ENCODE measurements at regions not wholly inside any gene's neighbourhood (a gene's known extent, or its start where the extent isn't known, plus 50 kb on each side); places are given as distances from the start of the nearest gene placed in this dataset.

GRCh38 chr22:48800886-48801607, 1026.6 kb downstream of the BRD1 start:
- ChIA-PET POLR2A (no interaction called here), CTCF (no interaction called here)
- no peak overlapping the region for H3K27ac ChIP-seq (ENCODE audit: extremely low read depth, low read depth, low read length)
- no peaks in the 10 kb centered on the region for H3K36me3 ChIP-seq (ENCODE audit: control insufficient read depth in 2 of 2, insufficient read depth in 1 of 2, low read length in 2 of 2)
- H3K4me3 ChIP-seq (ENCODE audit: low read depth, low read length), result no peak overlapping the region
- no peaks in the 10 kb centered on the region for H3K4me1 ChIP-seq (ENCODE audit: control insufficient read depth, insufficient read depth, low read length)
- TF ChIP-seq GLI4 (tag by site-specific recombination; IDR thresholded peaks at IDR 0.05), result no peak
- TF ChIP-seq ZNF274 (IDR thresholded peaks at IDR 0.05; ENCODE audit: low read length), result no peak
- TF ChIP-seq ZNF274 (tag by site-specific recombination; IDR thresholded peaks at IDR 0.05; ENCODE audit: borderline replicate concordance), result no peak
- TF ChIP-seq ZSCAN5A (tag by site-specific recombination; IDR thresholded peaks at IDR 0.05), result no peak
- TF ChIP-seq ZNF214 (tag by site-specific recombination; IDR thresholded peaks at IDR 0.05; ENCODE audit: borderline replicate concordance), result no peak
- no peak for TF ChIP-seq PRDM2 (tag by site-specific recombination; IDR thresholded peaks at IDR 0.05; ENCODE audit: borderline replicate concordance)
- TF ChIP-seq ZNF580 (tag by site-specific recombination; IDR thresholded peaks at IDR 0.05), result no peak
- TF ChIP-seq ZNF677 (tag by site-specific recombination; IDR thresholded peaks at IDR 0.05), result no peak
- no peak for TF ChIP-seq OVOL3 (tag by site-specific recombination; IDR thresholded peaks at IDR 0.05)
- no peak for TF ChIP-seq ZNF391 (tag by site-specific recombination; IDR thresholded peaks at IDR 0.05; ENCODE audit: borderline replicate concordance, low read depth)
- TF ChIP-seq ZIC2 (tag by site-specific recombination; IDR thresholded peaks at IDR 0.05), result no peak
- TF ChIP-seq ZNF488 (tag by site-specific recombination; IDR thresholded peaks at IDR 0.05), result no peak
- TF ChIP-seq MYNN (tag by site-specific recombination; IDR thresholded peaks at IDR 0.05; ENCODE audit: borderline replicate concordance), result no peak
- TF ChIP-seq ZNF133 (tag by site-specific recombination; IDR thresholded peaks at IDR 0.05), result no peak
- no peak for TF ChIP-seq ATF2 (tag by site-specific recombination; IDR thresholded peaks at IDR 0.05; ENCODE audit: low read depth)
- no peak for TF ChIP-seq SCRT2 (tag by site-specific recombination; IDR thresholded peaks at IDR 0.05)
- TF ChIP-seq ZNF843 (tag by site-specific recombination; IDR thresholded peaks at IDR 0.05), result no peak
- TF ChIP-seq ZNF280D (tag by site-specific recombination; IDR thresholded peaks at IDR 0.05), result no peak
- TF ChIP-seq ZNF670 (tag by site-specific recombination; IDR thresholded peaks at IDR 0.05; ENCODE audit: low read depth), result no peak
- no peaks in the 10 kb centered on the region for H3K9me3 ChIP-seq (ENCODE audit: control insufficient read depth, insufficient read depth, low read depth, low read length)
